Natural killer cell (primary cell): ENCODE measurements at regions not wholly inside any gene's neighbourhood (a gene's known extent, or its start where the extent isn't known, plus 50 kb on each side); places are given as distances from the start of the nearest gene placed in this dataset.

ENCODE experiments used
- ATAC-seq, 3 donors: fragments of 150-1000 bp in 2 of 3; fragments of 200-7000 bp in 1 of 3; cut with Tn5 transposase; 1 replicate in 1 of 3; 2 replicates in 2 of 3; pipeline ENCODE4 v1.10.0; 2021; ENCODE audit warnings: mild to moderate bottlenecking in 2 of 3, moderate library complexity in 2 of 3
- DNase-seq, 2 donors: peaks; one replicate each; pipeline versions ENCODE4 v3.0.0 to v3.0.0-alpha.2; 2013 to 2021; ENCODE audit warnings: mixed read lengths in 1 of 2
- H3K27ac ChIP-seq: one replicate; pipeline ENCODE4 v1.5.1; 2013; ENCODE audit warnings: mild to moderate bottlenecking, low read length
- H3K27me3 ChIP-seq: one replicate; pipeline ENCODE4 v1.6.1; 2013; ENCODE audit warnings: low read length; ENCODE audit not compliant: control insufficient read depth, insufficient read depth
- H3K36me3 ChIP-seq: one replicate; pipeline ENCODE4 v1.6.1; 2013; ENCODE audit warnings: low read length; ENCODE audit not compliant: control insufficient read depth, insufficient read depth
- H3K4me1 ChIP-seq: one replicate; pipeline ENCODE4 v1.6.1; 2013; ENCODE audit warnings: low read length; ENCODE audit not compliant: control insufficient read depth, insufficient read depth
- H3K4me3 ChIP-seq: one replicate; pipeline ENCODE4 v1.5.1; 2013; ENCODE audit warnings: low read length
- H3K9me3 ChIP-seq: one replicate; pipeline ENCODE4 v1.6.1; 2013; ENCODE audit warnings: low read length; ENCODE audit not compliant: control insufficient read depth, insufficient read depth
- H3K27ac Mint-ChIP-seq, 2 donors: one replicate each; pipeline ENCODE4 v1.8.0; 2022; ENCODE audit warnings: mild to moderate bottlenecking in 2 of 2, mixed read lengths in 2 of 2, moderate library complexity in 1 of 2
- H3K27me3 Mint-ChIP-seq, 2 donors: one replicate each; pipeline ENCODE4 v1.8.0; 2022; ENCODE audit warnings: low read depth in 2 of 2, mixed read lengths in 2 of 2
- H3K36me3 Mint-ChIP-seq: one replicate; pipeline ENCODE4 v1.8.0; 2022; ENCODE audit warnings: mixed read lengths
- H3K4me1 Mint-ChIP-seq, 2 donors: one replicate each; pipeline ENCODE4 v1.8.0; 2022; ENCODE audit warnings: mixed read lengths in 2 of 2
- H3K4me3 Mint-ChIP-seq: one replicate; pipeline ENCODE4 v1.8.0; 2022; ENCODE audit warnings: mild to moderate bottlenecking, moderate library complexity, mixed read lengths
- H3K9me3 Mint-ChIP-seq, 2 donors: one replicate each; pipeline ENCODE4 v1.8.0; 2022; ENCODE audit warnings: mixed read lengths in 2 of 2
- WGBS: methylation state at CpG from one replicate; pipeline ENCODE4 v1.1.7; 2013; ENCODE audit warnings: missing lambda C conversion rate; ENCODE audit not compliant: insufficient coverage; 5-methylcytosine and 5-hydroxymethylcytosine counted together
- intact Hi-C: fragments of 100-400 bp; cut with micrococcal nuclease; formaldehyde crosslinking; loops from one replicate; pipeline ENCODE4 v1.14.2; 2022
- TF ChIP-seq, protein P1 (sequence below): fragments of 200-600 bp; IDR thresholded peaks from one replicate; pipeline ENCODE4 v1.8.0; 2022; ENCODE audit warnings: antibody characterized with exemption

DNA sequence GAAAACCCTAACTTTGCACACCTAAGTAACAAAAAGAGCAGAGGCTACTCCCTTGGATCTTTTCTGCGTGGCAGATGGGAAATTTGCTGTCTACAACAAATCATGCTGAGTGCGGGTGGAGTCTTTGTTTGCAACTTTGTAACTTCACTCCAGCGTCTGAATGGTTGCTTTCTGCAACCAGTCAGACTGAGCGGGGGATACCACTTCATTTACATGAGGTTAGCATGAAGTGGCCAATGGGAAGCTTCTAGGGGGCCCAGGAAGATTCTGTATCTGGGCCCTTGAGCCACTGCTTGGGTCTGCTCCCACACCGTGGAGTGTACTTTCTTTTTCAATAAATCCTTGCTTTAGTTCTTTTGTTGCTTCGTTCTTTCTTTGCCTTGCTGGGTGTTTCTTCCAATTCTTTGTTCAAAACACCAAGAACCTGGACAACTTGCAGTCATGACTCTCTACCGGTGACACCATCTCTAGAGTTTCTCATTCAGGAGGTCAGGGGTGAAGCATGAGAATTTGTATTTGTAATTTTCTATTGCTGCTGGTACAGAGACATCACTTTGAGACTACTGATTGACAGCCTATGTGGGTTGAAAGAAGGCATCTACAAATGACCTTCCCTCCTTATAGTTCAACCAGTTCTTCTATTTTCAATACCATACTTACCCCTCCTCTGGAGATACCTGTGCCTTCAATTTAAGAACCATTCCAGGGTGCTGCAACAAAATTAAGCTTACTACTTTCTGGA lies 55.8 kb upstream of the RC3H1 start:
- DNase-seq (no peak), ATAC-seq (no peak)
- no peak overlapping the region for H3K27ac ChIP-seq
- Mint-ChIP-seq H3K27me3 (peaks cover 0 to 10% of the 10 kb centered on the region in 2 donors), H3K36me3 (no peaks in the 10 kb centered on the region), H3K4me1 (no peaks in the 10 kb centered on the region), H3K4me3 (no peak overlapping the region), H3K9me3 (no peaks in the 10 kb centered on the region), H3K27ac (no peak overlapping the region)
- H3K36me3 ChIP-seq = no peaks in the 10 kb centered on the region
- no peaks in the 10 kb centered on the region for H3K27me3 ChIP-seq
- 82% methylated on average over 7 of the region's 7 CpGs for WGBS
- TF ChIP-seq, protein P1, sequence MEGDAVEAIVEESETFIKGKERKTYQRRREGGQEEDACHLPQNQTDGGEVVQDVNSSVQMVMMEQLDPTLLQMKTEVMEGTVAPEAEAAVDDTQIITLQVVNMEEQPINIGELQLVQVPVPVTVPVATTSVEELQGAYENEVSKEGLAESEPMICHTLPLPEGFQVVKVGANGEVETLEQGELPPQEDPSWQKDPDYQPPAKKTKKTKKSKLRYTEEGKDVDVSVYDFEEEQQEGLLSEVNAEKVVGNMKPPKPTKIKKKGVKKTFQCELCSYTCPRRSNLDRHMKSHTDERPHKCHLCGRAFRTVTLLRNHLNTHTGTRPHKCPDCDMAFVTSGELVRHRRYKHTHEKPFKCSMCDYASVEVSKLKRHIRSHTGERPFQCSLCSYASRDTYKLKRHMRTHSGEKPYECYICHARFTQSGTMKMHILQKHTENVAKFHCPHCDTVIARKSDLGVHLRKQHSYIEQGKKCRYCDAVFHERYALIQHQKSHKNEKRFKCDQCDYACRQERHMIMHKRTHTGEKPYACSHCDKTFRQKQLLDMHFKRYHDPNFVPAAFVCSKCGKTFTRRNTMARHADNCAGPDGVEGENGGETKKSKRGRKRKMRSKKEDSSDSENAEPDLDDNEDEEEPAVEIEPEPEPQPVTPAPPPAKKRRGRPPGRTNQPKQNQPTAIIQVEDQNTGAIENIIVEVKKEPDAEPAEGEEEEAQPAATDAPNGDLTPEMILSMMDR = no peak
- H3K9me3 ChIP-seq = no peaks in the 10 kb centered on the region
- no peak overlapping the region for H3K4me3 ChIP-seq
- intact Hi-C loops = loop anchor here (10.0 kb wide), 1 partner anchor 83 kb away; no protein-coding TSS in a partner anchor
- no peaks in the 10 kb centered on the region for H3K4me1 ChIP-seq

DNA sequence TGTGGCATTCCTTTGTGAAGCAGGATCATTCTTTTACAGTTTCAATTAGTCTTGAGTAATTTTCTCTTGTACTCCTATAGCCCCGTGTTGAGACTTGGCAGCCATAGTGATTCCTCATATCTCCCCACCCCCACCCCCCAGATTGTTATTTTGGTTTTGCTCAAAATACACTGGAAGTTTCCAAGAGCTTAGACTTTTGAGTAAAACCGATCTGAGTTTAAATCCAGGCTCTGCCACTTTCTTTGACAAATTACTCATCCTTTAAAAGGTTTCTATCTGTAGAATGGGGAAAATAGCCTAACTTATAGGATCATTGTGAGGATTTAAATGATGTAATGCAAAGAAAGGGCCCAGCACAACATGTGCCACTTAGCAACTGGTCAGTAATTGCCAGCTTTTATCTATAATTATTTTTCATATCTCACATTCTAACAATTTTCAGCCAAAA lies 53.1 kb upstream of the RC3H1 start:
- no peak overlapping the region for H3K27ac ChIP-seq
- no peaks in the 10 kb centered on the region for H3K36me3 ChIP-seq
- H3K4me1 ChIP-seq = no peaks in the 10 kb centered on the region
- DNase-seq (no peak), ATAC-seq (no peak)
- intact Hi-C loops = loop anchor here (10.0 kb wide), 1 partner anchor 80 kb away; no protein-coding TSS in a partner anchor
- WGBS = 82% methylated on average over 1 of the region's 2 CpGs
- Mint-ChIP-seq H3K9me3 (no peaks in the 10 kb centered on the region), H3K4me1 (no peaks in the 10 kb centered on the region), H3K4me3 (no peak overlapping the region), H3K27ac (no peak overlapping the region), H3K36me3 (no peaks in the 10 kb centered on the region), H3K27me3 (peaks cover 0 to 9% of the 10 kb centered on the region in 2 donors)
- no peak overlapping the region for H3K4me3 ChIP-seq
- TF ChIP-seq, protein P1 = no peak
- no peaks in the 10 kb centered on the region for H3K9me3 ChIP-seq
- H3K27me3 ChIP-seq = no peaks in the 10 kb centered on the region

DNA sequence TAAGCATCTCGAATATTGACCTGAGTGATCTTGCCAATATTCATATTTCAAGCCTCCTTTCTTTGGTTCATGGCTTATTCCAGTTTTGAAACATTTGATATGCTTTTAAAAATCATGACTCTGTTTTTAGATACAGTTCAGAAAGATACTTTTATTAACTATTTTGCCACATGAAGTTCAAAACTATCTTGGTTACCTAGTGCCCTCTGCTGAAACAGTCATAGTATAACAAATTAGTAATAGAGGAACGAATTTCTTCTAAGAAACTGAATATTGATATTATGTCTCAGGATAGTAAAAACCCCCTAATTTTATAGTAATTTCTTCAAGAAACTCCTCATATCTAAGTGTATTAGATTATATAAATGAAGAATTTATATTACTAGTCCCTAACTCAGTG lies 52.6 kb upstream of the RC3H1 start:
- Mint-ChIP-seq H3K4me1 (no peaks in the 10 kb centered on the region), H3K4me3 (no peak overlapping the region), H3K9me3 (no peaks in the 10 kb centered on the region), H3K27ac (no peak overlapping the region), H3K27me3 (peaks cover 0 to 7% of the 10 kb centered on the region in 2 donors), H3K36me3 (no peaks in the 10 kb centered on the region)
- peak in 1 of 2 donors; percentile 22 for DNase-seq
- Histone ChIP-seq H3K9me3 (no peaks in the 10 kb centered on the region), H3K27me3 (no peaks in the 10 kb centered on the region), H3K4me1 (no peaks in the 10 kb centered on the region), H3K27ac (no peak overlapping the region), H3K36me3 (no peaks in the 10 kb centered on the region), H3K4me3 (no peak overlapping the region)
- no peak for ATAC-seq
- WGBS = no CpG with 5 or more reads among the region's 2 CpGs
- TF ChIP-seq, protein P1 = peak; percentile 27
- intact Hi-C loops = loop anchor here (10.0 kb wide), 1 partner anchor 80 kb away; no protein-coding TSS in a partner anchor
